CD14-positive monocyte (primary cell): ENCODE measurements at regions not wholly inside any gene's neighbourhood (a gene's known extent, or its start where the extent isn't known, plus 50 kb on each side); places are given as distances from the start of the nearest gene placed in this dataset.

ENCODE experiments used
- DNase-seq, 3 donors: peaks; one replicate each; pipeline ENCODE4 v3.0.0-alpha.2; 2011 to 2022
- H2AFZ ChIP-seq: 2 replicates; pipeline ENCODE4 v1.6.0; 2012; ENCODE audit warnings: mild to moderate bottlenecking, low read depth, low read length, inconsistent platforms; ENCODE audit not compliant: insufficient read depth, poor library complexity, severe bottlenecking
- H3K27ac ChIP-seq, 2 donors: 1 replicate in 1 of 2; 2 replicates in 1 of 2; pipeline ENCODE4 v1.5.1; 2012 to 2013; ENCODE audit warnings: low read length in 2 of 2, control low read depth in 1 of 2, inconsistent platforms in 1 of 2, low read depth in 1 of 2, mild to moderate bottlenecking in 1 of 2
- H3K27me3 ChIP-seq, 2 donors: one replicate each; pipeline versions ENCODE4 v1.6.0 to v1.6.1; 2011 to 2013; ENCODE audit warnings: low read length in 2 of 2; ENCODE audit not compliant: control insufficient read depth in 2 of 2, insufficient read depth in 2 of 2
- H3K36me3 ChIP-seq, 2 donors: replicated peaks in 1 of 2; 1 replicate in 1 of 2; 2 replicates in 1 of 2; pipeline versions ENCODE4 v1.5.1 to v1.6.1; 2012 to 2013; ENCODE audit warnings: low read length in 2 of 2, control low read depth in 1 of 2, inconsistent platforms in 1 of 2, mild to moderate bottlenecking in 1 of 2; ENCODE audit not compliant: insufficient read depth in 2 of 2, control insufficient read depth in 1 of 2
- H3K4me1 ChIP-seq, 2 donors: 1 replicate in 1 of 2; 2 replicates in 1 of 2; pipeline versions ENCODE4 v1.5.1 to v1.6.1; 2012 to 2013; ENCODE audit warnings: low read length in 2 of 2, control low read depth in 1 of 2, inconsistent platforms in 1 of 2, mild to moderate bottlenecking in 1 of 2, moderate library complexity in 1 of 2; ENCODE audit not compliant: insufficient read depth in 2 of 2, control insufficient read depth in 1 of 2
- H3K4me2 ChIP-seq: replicated peaks from 2 replicates; pipeline ENCODE3; 2012; ENCODE audit warnings: low read length, moderate library complexity, mild to moderate bottlenecking; ENCODE audit not compliant: poor library complexity, severe bottlenecking; ENCODE audit errors: extremely low read depth
- H3K4me3 ChIP-seq, 3 experiments: fragments of 200-600 bp in 1 of 3; sonication (generic) in 1 of 3; replicated peaks in 1 of 3; 1 replicate in 2 of 3; 2 replicates in 1 of 3; pipeline ENCODE4 v1.5.1; 2011 to 2013; ENCODE audit warnings: low read length in 3 of 3, mild to moderate bottlenecking in 3 of 3, control low read depth in 2 of 3, low read depth in 2 of 3, inconsistent platforms in 1 of 3, moderate library complexity in 1 of 3
- H3K79me2 ChIP-seq: 2 replicates; pipeline ENCODE4 v1.6.0; 2012; ENCODE audit warnings: mild to moderate bottlenecking, control low read depth, inconsistent platforms, low read length, moderate library complexity; ENCODE audit not compliant: insufficient read depth
- H3K9ac ChIP-seq: 2 replicates; pipeline ENCODE4 v1.6.0; 2017; ENCODE audit warnings: low read length, mild to moderate bottlenecking; ENCODE audit not compliant: insufficient read depth, poor library complexity, severe bottlenecking
- H3K9me3 ChIP-seq, 2 donors: replicated peaks in 1 of 2; 1 replicate in 1 of 2; 2 replicates in 1 of 2; pipeline versions ENCODE4 v1.5.1 to v1.6.1; 2012 to 2013; ENCODE audit warnings: low read length in 2 of 2, control low read depth in 1 of 2; ENCODE audit not compliant: control insufficient read depth in 1 of 2, insufficient read depth in 1 of 2
- H4K20me1 ChIP-seq: 2 replicates; pipeline ENCODE4 v1.6.0; 2012; ENCODE audit warnings: mild to moderate bottlenecking, low read length, control low read depth, moderate library complexity; ENCODE audit not compliant: insufficient read depth
- H3K27ac Mint-ChIP-seq, 7 donors: one replicate each; pipeline ENCODE4 v1.8.0; 2020; ENCODE audit warnings: mild to moderate bottlenecking in 7 of 7, mixed read lengths in 7 of 7, moderate library complexity in 6 of 7, inconsistent platforms in 2 of 7
- H3K27me3 Mint-ChIP-seq, 3 donors: one replicate each; pipeline ENCODE4 v1.8.0; 2021 to 2022; ENCODE audit warnings: low read depth in 3 of 3, mild to moderate bottlenecking in 3 of 3, mixed read lengths in 3 of 3, moderate library complexity in 3 of 3, inconsistent platforms in 1 of 3
- H3K36me3 Mint-ChIP-seq, 2 donors: one replicate each; pipeline ENCODE4 v1.8.0; 2020; ENCODE audit warnings: mixed read lengths in 2 of 2, inconsistent platforms in 1 of 2, mild to moderate bottlenecking in 1 of 2
- H3K4me1 Mint-ChIP-seq: one replicate; pipeline ENCODE4 v1.8.0; 2020; ENCODE audit warnings: mild to moderate bottlenecking, mixed read lengths
- H3K4me3 Mint-ChIP-seq, 2 donors: one replicate each; pipeline ENCODE4 v1.8.0; 2020; ENCODE audit warnings: mild to moderate bottlenecking in 2 of 2, mixed read lengths in 2 of 2, moderate library complexity in 1 of 2
- H3K9me3 Mint-ChIP-seq, 7 donors: one replicate each; pipeline ENCODE4 v1.8.0; 2020 to 2022; ENCODE audit warnings: mixed read lengths in 7 of 7, mild to moderate bottlenecking in 6 of 7, moderate library complexity in 6 of 7, inconsistent platforms in 2 of 7
- CTCF ChIP-seq: fragments of 200-600 bp; IDR thresholded peaks from one replicate; pipeline ENCODE4 v1.8.0; 2022; ENCODE audit warnings: antibody characterized with exemption, mild to moderate bottlenecking
- WGBS: methylation state at CpG from one replicate; pipeline ENCODE4 v1.1.5; 2013; ENCODE audit warnings: missing lambda C conversion rate; ENCODE audit not compliant: insufficient coverage; 5-methylcytosine and 5-hydroxymethylcytosine counted together
- intact Hi-C, 2 donors: fragments of 100-400 bp; cut with micrococcal nuclease; formaldehyde crosslinking; loops; one replicate each; pipeline versions ENCODE4 v1.15.0 to v1.15.1; 2023

GRCh38 chr6:2600363-2600762 lies 150.4 kb downstream of the MYLK4 start:
- no peak overlapping the region for H3K4me2 ChIP-seq
- intact Hi-C loops: no loop called here
- H3K4me3 Mint-ChIP-seq: no peak overlapping the region

GRCh38 chr6:2599817-2600216 lies 150.9 kb downstream of the MYLK4 start:
- H3K36me3 Mint-ChIP-seq: no peaks in the 10 kb centered on the region

More at GRCh38 chr6:2600363-2600762, 150.4 kb downstream of the MYLK4 start:
- H3K9me3 Mint-ChIP-seq: peaks cover 0 to 4% (median 4%) of the 10 kb centered on the region in 7 donors
- no peak overlapping the region for H3K9ac ChIP-seq
- no peaks in the 10 kb centered on the region for H4K20me1 ChIP-seq
- H3K27me3 ChIP-seq: no peaks in the 10 kb centered on the region
- H3K79me2 ChIP-seq: no peaks in the 10 kb centered on the region
- no peaks in the 10 kb centered on the region for H3K36me3 Mint-ChIP-seq
- H3K4me1 Mint-ChIP-seq: no peaks in the 10 kb centered on the region
- no peaks in the 10 kb centered on the region for H3K36me3 ChIP-seq
- no peak overlapping the region for H2AFZ ChIP-seq
- no peak overlapping the region for H3K27ac ChIP-seq
- no peak overlapping the region for H3K4me3 ChIP-seq
- TF ChIP-seq CTCF: no peak
- H3K27me3 Mint-ChIP-seq: peaks cover 2 to 4% (median 2%) of the 10 kb centered on the region in 3 donors
- DNase-seq: no peak
- no peaks in the 10 kb centered on the region for H3K9me3 ChIP-seq
- no peaks in the 10 kb centered on the region for H3K4me1 ChIP-seq
- H3K27ac Mint-ChIP-seq: no peak overlapping the region
- 92% methylated on average over 2 of the region's 3 CpGs for WGBS

More at GRCh38 chr6:2599817-2600216, 150.9 kb downstream of the MYLK4 start:
- H3K27me3 Mint-ChIP-seq: peaks cover 2 to 4% (median 2%) of the 10 kb centered on the region in 3 donors
- H3K4me2 ChIP-seq: no peak overlapping the region
- H3K4me1 Mint-ChIP-seq: no peaks in the 10 kb centered on the region
- H3K4me1 ChIP-seq: no peaks in the 10 kb centered on the region
- TF ChIP-seq CTCF: no peak
- intact Hi-C loops: no loop called here
- peaks cover 0 to 4% (median 4%) of the 10 kb centered on the region in 7 donors for H3K9me3 Mint-ChIP-seq
- no peak overlapping the region for H3K4me3 Mint-ChIP-seq
- H3K9me3 ChIP-seq: no peaks in the 10 kb centered on the region
- H3K27me3 ChIP-seq: no peaks in the 10 kb centered on the region
- 94% methylated on average over 4 of the region's 5 CpGs for WGBS
- H3K27ac ChIP-seq: no peak overlapping the region
- H2AFZ ChIP-seq: no peak overlapping the region
- H3K4me3 ChIP-seq: no peak overlapping the region
- H3K9ac ChIP-seq: no peak overlapping the region
- DNase-seq: no peak
- H3K36me3 ChIP-seq: no peaks in the 10 kb centered on the region
- H3K79me2 ChIP-seq: no peaks in the 10 kb centered on the region
- no peaks in the 10 kb centered on the region for H4K20me1 ChIP-seq
- H3K27ac Mint-ChIP-seq: no peak overlapping the region
